Stimulated activated CD4-positive, alpha-beta T cell treated with anti-CD3 and anti-CD28 coated beads, Interleukin-15, amount 100 ng/mL, for 24 hours (primary cell): ENCODE measurements at regions not wholly inside any gene's neighbourhood (a gene's known extent, or its start where the extent isn't known, plus 50 kb on each side); places are given as distances from the start of the nearest gene placed in this dataset.
A peak's percentile ranks its signal among the peaks of the same experiment; 100 is the strongest.

Source experiments
- DNase-seq: peaks from one replicate; pipeline ENCODE4 v3.0.0-alpha.2; 2020

GRCh38 chr9:129322022-129322621 is 144.1 kb upstream of the IER5L start:
- DNase-seq, result no peak

GRCh38 chr9:129321286-129322021 is 143.4 kb upstream of the IER5L start:
- DNase-seq, result no peak

GRCh38 chr9:129320575-129321285 is 142.7 kb upstream of the IER5L start:
- peak; percentile 63 for DNase-seq

- DNase-seq, result no peak
Observed at GRCh38 chr9:129319938-129320481, 141.9 kb upstream of the IER5L start.

GRCh38 chr9:129319076-129319937 is 141.2 kb upstream of the IER5L start:
- no peak for DNase-seq

GRCh38 chr9:129318121-129319075 is 140.3 kb upstream of the IER5L start:
- no peak for DNase-seq

GRCh38 chr9:129317179-129318011 is 139.3 kb upstream of the IER5L start:
- DNase-seq, result peak; percentile 41

GRCh38 chr9:129316281-129317030 is 138.4 kb upstream of the IER5L start:
- DNase-seq, result no peak

GRCh38 chr9:129313331-129313955 is 135.4 kb upstream of the IER5L start:
- no peak for DNase-seq

- DNase-seq, result no peak
Observed at GRCh38 chr9:129312251-129313122, 134.4 kb upstream of the IER5L start.

- no peak for DNase-seq
Observed at GRCh38 chr9:129311643-129312042, 133.6 kb upstream of the IER5L start.

- no peak for DNase-seq
Observed at GRCh38 chr9:129310666-129311350, 132.7 kb upstream of the IER5L start.

- no peak for DNase-seq
Observed at GRCh38 chr9:129309906-129310305, 131.8 kb upstream of the IER5L start.

- DNase-seq, result no peak
Observed at GRCh38 chr9:129309041-129309430, 131.0 kb upstream of the IER5L start.

GRCh38 chr9:129307227-129307970 is 129.3 kb upstream of the IER5L start:
- DNase-seq, result no peak

GRCh38 chr9:129306318-129306973 is 128.4 kb upstream of the IER5L start:
- DNase-seq, result no peak
